ENCODE measurements at regions not wholly inside any gene's neighbourhood (a gene's known extent, or its start where the extent isn't known, plus 50 kb on each side); places are given as distances from the start of the nearest gene placed in this dataset.

GRCh38 chr11:127997594-127997993 is 589.8 kb downstream of the ETS1 start:
- TF ChIP-seq POLR2A (IDR thresholded peaks at IDR 0.05) (no peak), CTCF (IDR thresholded peaks at IDR 0.05) (no peak)

All from body of pancreas (tissue), 4 donors.